HG02588 (cell line): ENCODE measurements at regions not wholly inside any gene's neighbourhood (a gene's known extent, or its start where the extent isn't known, plus 50 kb on each side); places are given as distances from the start of the nearest gene placed in this dataset.
"Not testable (repeated sequence)": the region's sequence is repeated elsewhere in the genome, so short reads cannot be mapped to it uniquely, and the experiment has no call there.

Source experiments
- ATAC-seq: cut with Tn5 transposase; IDR thresholded peaks from one replicate; pipeline ENCODE4 v1.9.1; 2021; ENCODE audit warnings: mild to moderate bottlenecking, moderate library complexity; ENCODE audit not compliant: unreplicated experiment

DNA sequence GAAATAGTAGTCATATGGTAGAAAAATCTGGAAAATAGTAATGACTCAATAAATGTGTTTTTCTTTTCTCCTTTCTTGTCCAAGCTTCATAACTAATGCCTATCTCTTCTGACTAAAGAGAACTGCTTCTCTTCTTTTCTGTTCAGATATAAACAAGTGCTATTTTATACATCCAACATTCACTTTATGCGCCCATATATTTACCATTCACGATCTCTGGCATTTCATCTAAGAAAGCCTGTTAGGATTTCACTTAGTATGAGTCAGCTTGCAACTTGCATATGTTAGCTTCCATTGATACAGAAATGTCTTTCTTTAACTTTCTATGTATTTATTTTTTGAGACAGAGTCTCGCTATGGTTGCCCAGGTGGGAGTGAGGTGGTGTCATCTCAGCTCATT is 224.9 kb downstream of the VAPA start:
- no peak for ATAC-seq

DNA sequence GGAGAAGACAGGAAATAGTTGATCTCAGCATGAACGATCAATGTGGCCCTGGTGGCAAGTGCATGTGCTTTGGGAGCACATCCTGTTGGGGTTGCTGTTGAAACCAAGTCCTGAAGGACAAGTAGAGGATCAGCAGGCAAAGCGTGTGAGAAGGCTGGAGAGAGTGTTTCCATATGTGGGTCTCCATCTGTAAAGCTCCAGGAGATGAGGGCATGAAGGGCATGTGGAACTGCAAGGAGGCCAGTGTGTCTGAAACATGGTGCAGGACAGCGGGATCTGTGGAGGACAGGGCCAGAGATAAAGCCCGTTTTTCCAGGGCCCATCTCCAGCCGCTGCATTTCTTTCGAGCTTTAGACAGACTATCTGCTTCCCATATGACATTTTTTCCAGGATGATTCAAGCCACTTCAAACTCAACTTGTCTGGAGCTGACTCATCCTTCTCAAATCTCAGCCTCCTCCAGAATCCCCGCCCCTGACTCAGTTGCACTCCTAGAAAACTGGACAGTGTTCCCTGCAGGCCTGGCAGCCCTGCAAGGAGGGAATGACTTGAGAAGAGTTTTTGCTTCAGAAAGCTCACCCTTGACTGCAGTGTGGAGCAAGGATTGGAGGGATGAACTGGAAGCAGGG is 226.1 kb downstream of the VAPA start:
- no peak for ATAC-seq

DNA sequence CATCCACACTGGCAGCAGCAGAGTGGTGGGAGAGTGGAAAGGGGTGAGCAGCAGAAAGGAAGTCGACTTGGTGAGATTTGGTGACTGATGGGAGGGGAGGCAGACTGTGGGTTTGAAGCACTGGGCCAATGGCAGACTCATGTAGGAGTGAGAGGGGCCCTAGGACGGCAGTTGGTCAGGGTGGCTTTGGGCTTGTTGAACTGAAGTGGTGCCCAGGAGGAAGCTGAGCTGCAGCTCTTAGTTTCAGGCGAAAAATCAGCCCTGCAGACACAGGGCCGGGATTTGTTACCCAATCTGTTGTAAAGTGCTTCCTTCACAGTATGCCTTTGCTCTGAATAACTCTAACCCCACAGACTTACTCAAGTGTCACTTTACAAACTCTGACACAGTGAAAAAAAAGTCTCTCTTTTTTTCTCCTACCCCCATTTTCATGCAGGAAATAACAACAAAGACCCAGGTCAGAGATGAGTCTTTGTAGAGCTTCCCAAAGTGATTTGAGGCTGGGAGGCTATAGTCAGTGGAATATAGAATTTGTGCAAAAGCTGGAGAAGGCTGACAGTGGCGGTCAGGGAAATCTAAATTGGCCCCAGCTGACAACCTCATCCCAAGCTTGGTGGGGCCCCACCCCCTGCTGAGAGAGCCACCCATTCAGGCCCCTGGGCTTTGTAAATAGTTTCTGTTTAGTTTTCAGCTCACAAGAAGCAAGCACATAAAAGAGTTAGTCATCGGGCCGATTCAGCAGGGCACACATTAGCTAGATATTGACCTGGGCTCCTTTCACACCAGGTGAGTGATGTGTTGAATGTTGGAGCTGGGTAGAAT is 226.9 kb downstream of the VAPA start:
- ATAC-seq, result no peak

DNA sequence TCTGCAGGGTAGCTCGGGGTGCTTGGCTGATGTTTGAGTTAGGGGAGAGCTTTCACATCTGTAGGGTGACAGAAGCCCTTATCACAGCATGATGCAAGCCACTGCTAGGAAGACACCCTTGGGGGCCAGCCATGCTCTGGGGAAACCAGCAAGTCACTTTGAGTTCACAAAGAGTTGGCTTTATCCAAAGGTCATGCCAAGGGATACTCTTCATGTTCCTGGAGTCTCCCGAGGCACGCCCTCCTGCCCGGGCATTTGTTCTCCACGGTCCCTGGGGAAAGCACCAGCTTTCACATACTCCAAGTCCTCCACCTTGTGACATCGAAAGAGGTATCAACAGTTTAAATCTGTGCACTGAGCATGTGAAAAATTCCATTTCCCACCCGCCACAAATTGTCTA is 227.7 kb downstream of the VAPA start:
- ATAC-seq, result no peak

DNA sequence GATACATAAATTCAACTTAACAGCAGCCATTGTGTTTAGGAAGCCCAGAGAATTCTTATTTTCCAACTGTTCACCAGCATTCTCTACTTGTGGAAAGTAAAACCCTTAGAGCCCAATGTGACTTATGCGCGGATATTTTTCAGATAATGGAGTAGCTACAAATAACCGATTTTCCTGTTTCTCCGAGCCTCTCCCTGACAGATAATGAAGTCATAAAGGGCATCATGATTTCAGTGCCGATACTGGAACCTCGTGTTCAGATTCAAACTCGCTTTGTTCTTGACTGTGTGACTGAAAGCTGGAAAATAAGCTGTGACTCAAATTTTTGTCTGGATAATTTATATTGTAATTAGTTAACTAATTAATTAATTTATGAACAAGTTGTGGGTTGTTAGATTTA is 228.2 kb downstream of the VAPA start:
- no peak for ATAC-seq

DNA sequence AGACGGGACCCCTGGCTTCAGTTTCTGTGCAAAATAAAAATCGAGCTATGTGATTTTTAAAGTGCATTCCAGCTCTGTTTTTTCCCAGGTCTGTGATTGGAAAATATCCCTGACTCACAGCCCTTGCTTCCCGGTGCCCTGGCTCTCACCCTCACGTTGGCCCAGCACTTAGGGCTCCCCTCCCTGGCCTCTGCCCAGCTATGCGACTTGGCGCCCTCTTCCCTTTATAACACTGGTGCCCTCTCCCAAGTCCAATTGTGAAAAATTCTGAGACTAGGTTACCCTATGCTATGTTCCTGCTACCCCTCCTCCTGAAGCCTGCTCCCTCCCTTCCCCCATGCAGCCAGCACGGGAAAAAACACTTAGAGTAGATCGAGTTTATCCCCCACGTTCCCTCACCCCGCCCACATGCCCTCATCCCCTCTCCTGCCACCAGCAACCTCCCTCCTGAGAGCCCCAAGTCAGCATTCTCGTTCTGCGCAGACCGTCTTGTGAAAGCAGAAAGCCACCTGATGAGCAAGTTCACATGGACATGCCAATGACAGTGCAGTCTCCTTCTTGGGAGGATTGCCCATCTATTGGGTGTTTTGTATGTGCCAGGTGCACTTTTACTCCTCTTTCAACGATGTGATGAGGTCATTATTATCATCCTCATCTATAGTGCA is 228.8 kb downstream of the VAPA start:
- ATAC-seq, result no peak

DNA sequence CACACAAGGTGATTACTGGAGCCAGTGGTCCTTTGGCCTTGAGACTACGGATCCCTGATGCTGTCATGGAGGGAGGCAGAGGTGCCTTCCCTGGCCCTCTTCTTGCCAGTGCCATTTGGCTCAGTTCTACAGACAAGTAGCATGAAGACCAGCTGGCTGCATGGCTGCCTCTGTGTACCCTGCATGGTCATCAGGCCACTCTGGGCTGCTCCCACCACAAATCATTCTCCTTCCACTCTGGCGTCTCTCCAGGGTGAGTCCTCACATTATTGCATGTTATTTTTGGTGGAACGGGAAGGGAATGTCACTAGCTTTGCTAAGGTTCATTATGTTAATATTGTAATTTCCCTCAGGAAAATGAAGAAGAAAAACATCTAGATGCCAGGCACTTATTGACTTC is 229.8 kb downstream of the VAPA start:
- no peak for ATAC-seq

DNA sequence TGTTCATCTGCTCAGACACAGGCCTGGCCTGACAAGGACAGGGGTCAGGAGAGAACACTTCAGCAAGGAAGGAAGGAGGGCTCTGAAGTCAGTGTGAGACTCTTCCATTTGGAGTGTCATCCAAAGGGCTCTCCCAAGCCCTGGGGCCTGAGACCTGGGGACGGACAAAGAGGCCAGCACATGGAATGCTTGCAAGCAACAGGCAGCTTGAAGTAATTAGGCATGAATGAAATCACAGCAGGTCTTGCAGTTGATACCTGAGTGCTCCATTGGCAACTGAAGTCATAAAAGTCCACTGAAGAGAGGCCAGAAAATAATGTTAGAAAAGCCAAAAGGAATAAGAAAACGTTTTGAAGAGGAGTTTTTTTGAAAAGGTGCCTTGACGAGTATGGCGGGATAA is 231.7 kb downstream of the VAPA start:
- no peak for ATAC-seq

DNA sequence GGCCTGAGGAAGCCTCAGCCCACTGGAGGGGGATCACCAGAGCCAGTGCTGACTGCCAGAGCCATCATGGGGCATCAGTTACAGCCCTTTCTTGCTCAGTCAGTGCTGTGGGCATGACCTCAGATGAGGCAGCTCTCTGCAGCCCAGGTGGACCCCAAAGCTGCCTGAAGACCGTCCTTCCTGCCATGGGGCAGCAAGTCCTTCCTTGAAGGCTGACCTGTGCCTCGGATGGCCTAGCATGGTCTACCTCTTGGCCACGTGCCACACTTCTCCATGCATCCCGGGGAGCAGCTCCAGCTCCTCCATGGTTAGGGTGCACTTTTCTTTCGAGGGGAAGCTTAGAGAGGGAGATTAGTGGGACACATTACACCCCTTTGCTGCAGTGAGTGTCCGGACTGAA is 233.4 kb downstream of the VAPA start:
- no peak for ATAC-seq

DNA sequence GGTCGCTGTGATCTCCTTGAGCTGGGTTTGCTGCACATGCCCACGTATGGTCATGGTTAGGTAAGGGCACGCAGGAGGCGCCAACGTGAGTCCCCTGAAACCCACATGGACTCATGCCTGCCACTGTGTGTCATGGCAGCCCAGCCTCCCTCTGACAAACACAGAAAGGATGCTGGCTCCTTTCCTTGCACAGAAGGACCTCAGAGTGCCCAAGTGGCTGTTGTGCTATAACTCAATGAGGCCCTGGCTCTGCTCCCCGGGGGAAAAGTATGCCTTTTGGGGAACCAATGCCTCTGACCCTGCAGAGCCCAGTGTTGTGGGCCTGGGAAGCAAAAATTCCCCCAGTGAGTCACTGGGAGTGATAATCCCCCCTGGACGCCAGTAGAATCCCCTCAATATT is 233.9 kb downstream of the VAPA start:
- ATAC-seq, result no peak

DNA sequence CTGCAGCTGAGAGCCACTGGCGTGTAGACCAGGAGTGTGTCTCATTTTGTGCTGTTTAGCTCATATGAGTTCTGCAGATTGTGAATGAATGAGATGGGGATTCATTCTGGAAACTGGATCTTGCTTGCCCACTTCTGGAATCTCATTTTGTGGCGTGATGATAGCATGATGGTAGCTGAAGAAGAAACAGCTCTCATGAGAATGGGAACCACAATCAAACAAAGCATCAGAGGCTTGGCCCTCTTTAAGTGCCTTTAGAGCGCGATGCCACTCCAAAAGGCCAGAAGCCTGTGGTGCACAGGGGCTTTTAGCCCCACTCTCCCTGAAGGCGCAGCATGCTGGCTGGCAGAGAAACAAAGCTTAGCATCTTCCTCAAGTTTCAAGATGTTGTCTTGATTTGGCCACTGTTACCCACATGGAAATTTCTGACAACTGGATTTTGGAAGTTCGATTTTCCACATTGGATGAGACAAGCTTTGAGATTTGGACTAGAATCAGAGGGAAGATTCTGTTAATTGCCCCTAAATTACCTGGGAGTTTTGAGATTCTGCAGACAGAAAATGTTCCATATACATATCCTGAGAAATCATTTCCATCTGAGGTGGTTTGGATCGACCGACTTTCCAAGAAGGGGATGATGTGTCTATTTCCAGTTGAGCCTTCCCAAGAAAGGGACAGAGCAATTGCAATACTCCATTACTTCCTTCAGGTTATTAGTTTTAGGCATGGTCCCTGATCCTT is 234.5 kb downstream of the VAPA start:
- ATAC-seq, result no peak

DNA sequence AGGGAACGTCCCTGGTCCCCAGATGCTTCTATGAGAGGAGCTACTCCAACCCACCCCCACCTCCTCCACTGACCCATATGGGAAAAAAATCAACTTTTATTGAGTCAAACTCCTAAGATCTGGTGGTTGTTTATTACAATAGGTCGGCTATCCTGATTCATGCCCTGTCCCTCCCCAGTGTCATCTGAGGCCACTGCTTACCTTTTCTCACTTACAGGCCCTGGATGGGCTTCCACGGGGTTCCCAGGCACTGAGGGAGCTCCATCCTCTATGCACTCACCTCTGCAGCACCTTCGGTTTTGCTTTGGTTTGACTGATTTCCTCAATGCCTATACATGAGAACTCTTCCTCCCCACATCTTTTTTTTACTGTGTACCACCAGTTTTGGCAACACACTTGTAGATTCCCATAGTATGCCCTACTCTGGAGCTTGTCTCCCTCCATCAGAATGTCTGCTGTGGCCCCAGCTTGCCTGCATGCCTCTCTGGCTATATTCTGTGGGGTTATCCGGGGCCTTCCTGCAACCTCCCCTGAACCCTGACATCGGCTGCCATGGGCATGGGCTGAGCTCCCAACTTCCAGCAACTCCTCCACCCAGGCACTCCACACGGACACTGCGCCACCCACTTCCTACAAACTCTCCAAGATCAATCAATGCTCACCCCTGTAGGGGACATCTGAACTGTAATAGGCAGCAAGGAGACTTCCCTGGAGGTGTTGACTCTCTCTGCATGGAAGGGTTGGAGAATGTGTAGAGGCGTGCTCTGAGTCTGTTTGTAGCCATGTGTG is 236.1 kb downstream of the VAPA start:
- ATAC-seq, result no peak

DNA sequence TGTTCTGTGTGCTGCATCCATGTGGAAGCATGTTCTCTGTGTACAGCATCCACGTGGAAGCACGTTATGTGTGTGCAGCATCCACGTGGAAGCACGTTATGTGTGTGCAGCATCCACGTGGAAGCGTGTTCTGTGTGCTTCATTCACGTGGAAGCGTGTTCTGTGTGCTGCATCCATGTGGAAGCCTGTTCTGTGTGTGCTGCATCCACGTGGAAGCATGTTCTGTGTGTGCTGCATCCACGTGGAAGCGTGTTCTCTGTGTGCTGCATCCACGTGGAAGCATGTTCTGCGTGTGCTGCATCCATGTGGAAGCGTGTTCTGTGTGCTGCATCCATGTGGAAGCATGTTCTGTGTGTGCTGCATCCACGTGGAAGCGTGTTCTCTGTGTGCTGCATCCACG is 236.8 kb downstream of the VAPA start:
- ATAC-seq, result not testable (repeated sequence)

DNA sequence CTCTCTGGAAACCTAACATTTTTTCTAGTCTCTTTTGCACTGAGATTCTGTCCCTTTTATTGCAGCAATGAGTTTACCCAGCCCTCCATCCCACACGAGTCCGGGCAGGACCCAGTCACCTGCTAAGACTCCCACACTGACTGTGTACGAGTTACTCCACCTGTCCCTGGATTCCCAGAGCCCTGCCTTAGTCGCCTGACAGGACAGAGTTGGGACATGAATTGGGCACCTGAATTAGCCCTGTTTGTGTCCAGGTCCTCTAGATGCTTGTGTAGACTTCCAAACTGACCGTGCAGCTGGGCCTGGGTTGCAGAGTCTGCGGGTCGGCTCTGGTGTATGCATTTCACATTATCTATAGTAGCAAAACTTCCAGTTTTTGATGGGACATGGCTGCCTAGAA is 238.7 kb downstream of the VAPA start:
- ATAC-seq, result no peak

DNA sequence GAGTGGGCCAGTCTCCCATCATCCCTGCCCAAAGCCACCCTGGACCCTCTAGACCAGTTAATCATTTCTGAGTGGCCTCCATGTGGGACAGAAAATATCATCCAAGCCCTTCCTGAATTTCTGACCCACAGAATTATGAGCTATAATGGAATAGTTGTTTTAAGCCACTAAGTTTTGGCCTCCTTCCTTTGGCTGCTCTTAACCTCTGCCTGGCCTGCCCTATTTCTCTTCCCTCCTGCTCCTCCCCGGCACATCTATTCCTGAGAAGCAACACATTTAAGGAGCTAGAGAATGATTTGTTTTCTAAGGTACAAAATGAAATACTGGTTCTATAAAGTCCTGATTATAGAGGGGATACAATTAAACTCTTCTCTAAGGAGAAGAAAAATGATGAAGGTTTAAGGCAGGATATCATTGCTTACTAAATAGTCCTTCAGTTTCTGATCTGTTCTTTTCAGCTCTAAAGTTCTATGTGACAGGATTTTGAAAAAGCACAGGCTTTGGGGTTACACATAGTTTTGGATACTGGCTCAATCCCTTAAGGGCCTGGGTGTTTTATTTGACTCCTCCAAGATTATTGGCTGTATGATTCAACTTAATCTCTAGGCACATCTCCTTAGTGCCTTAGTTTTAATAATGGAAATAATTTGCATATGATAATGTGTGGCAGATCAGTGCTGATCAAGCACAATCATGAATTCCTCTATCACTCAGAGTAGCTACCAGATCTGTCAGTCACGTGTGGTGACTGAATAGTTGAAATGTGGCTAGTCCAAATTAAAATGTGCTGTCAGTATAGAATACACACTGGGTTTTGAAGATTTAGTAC is 240.3 kb downstream of the VAPA start:
- ATAC-seq, result no peak

DNA sequence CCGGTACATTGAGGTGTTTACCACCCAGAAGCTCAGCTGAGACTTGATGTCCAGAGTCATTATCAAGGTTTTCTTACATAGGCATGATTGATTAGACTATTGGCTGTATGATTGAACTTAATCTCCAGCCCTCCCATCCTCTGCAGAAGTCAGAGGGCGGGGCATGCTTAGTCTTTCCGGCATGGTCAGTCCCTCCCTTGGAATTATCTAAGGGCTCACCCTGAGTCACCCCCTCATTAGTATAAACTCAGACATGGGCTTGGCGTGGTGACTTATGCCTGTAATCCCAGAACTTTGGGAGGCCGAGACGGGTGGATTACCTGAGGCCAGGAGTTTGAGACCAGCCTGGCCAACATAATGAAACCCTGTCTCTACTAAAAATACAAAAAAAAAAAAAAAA is 243.9 kb downstream of the VAPA start:
- no peak for ATAC-seq

DNA sequence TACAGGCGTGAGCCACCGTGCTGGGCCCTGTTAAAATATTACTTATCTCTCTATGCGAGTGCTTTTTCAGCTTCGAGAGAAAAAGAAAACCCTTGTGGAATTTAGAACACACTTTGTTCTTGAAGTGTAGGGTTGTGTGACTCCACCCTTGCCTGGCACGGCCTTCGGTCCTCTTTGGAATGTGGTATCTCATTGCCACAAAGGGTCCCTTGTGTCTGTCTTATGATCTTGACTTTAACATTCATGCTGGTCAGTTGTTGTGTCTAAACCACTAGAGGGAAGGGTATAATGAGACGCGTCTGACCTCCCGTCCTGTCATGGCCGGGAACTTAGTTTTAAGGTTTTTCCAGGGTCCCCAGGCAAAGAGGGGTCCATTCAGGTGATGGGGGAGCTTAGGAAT is 246.4 kb downstream of the VAPA start:
- ATAC-seq, result no peak

DNA sequence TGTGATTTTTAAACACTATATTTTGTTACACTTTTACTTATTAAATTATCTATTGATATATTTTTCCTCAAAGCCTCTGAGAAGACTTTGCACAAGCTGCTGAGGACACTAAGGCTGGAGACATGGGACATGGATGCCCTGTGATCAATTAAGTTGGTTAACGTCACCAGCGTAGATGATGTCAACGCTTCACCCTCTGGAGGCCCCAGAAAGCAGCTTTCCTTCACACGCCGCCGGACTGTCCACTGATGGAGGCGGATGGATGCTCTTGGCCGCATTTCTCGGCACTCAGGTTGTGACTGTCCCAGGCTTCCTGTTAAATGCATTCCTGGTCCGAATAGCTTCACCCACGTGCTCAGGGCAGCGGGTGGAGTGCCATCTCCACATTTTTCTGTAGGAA is 247.5 kb downstream of the VAPA start:
- no peak for ATAC-seq

DNA sequence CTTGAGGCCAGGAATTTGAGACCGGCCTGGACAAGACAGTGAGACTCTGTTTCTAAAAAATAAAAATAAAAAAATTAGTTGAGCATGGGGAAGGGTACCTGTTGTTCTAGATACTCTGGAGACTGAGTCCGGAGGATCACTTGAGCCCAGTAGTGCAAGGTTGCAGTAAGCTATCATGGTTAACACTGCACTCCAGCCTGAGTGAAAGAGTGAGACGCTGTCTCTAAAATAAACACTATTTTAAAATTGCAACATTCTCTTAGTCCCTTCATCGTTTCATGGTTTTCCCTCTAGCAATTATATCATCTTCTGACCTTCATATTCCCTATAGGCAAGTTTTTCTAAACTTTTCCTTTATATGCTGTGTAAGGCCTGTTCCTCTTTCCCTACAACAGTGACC is 248.5 kb downstream of the VAPA start:
- ATAC-seq, result no peak
